T-helper 1 cell treated with Interleukin-12 subunit alpha and Interleukin-12 subunit beta and Interleukin-4 antibody, amounts not matched to agents 30 μg/mL and 1 μg/mL, for 36 hours (primary cell): ENCODE measurements at regions not wholly inside any gene's neighbourhood (a gene's known extent, or its start where the extent isn't known, plus 50 kb on each side); places are given as distances from the start of the nearest gene placed in this dataset.
"Not testable (repeated sequence)": the region's sequence is repeated elsewhere in the genome, so short reads cannot be mapped to it uniquely, and the experiment has no call there.

Source experiments
- H3K27ac Mint-ChIP-seq: one replicate; pipeline ENCODE4 v1.8.0; 2021; ENCODE audit warnings: mild to moderate bottlenecking, mixed read lengths
- H3K27me3 Mint-ChIP-seq: one replicate; pipeline ENCODE4 v1.8.0; 2021; ENCODE audit warnings: low read depth, mixed read lengths
- H3K36me3 Mint-ChIP-seq: one replicate; pipeline ENCODE4 v1.8.0; 2021; ENCODE audit warnings: low read depth, mixed read lengths
- H3K4me1 Mint-ChIP-seq: one replicate; pipeline ENCODE4 v1.8.0; 2021; ENCODE audit warnings: low read depth, mixed read lengths
- H3K4me3 Mint-ChIP-seq: one replicate; pipeline ENCODE4 v1.8.0; 2021; ENCODE audit warnings: mild to moderate bottlenecking, moderate library complexity, mixed read lengths
- H3K9me3 Mint-ChIP-seq: one replicate; pipeline ENCODE4 v1.8.0; 2021; ENCODE audit warnings: mixed read lengths

GRCh38 chr5:138702166-138703077 lies 50.8 kb upstream of the CTNNA1 start:
- H3K4me1 Mint-ChIP-seq, result no peaks in the 10 kb centered on the region
- H3K27ac Mint-ChIP-seq, result no peak overlapping the region
- no peaks in the 10 kb centered on the region for H3K36me3 Mint-ChIP-seq
- H3K27me3 Mint-ChIP-seq, result peaks cover 50% of the 10 kb centered on the region
- H3K9me3 Mint-ChIP-seq, result no peaks in the 10 kb centered on the region
- H3K4me3 Mint-ChIP-seq, result no peak overlapping the region

- H3K27me3 Mint-ChIP-seq, result peaks cover 48% of the 10 kb centered on the region
- no peak overlapping the region for H3K27ac Mint-ChIP-seq
- no peak overlapping the region for H3K4me3 Mint-ChIP-seq
- no peaks in the 10 kb centered on the region for H3K36me3 Mint-ChIP-seq
- H3K9me3 Mint-ChIP-seq, result no peaks in the 10 kb centered on the region
- no peaks in the 10 kb centered on the region for H3K4me1 Mint-ChIP-seq
Measured at GRCh38 chr5:138701678-138702077, 51.5 kb upstream of the CTNNA1 start.

- no peaks in the 10 kb centered on the region for H3K4me1 Mint-ChIP-seq
- H3K27me3 Mint-ChIP-seq, result peaks cover 48% of the 10 kb centered on the region
- H3K4me3 Mint-ChIP-seq, result no peak overlapping the region
- H3K27ac Mint-ChIP-seq, result no peak overlapping the region
- no peaks in the 10 kb centered on the region for H3K36me3 Mint-ChIP-seq
- H3K9me3 Mint-ChIP-seq, result no peaks in the 10 kb centered on the region
Measured at GRCh38 chr5:138700581-138701362, 52.5 kb upstream of the CTNNA1 start.

GRCh38 chr5:138699482-138699881 lies 53.7 kb upstream of the CTNNA1 start:
- Mint-ChIP-seq H3K4me3 (no peak overlapping the region), H3K27ac (no peak overlapping the region), H3K9me3 (no peaks in the 10 kb centered on the region), H3K36me3 (no peaks in the 10 kb centered on the region), H3K4me1 (no peaks in the 10 kb centered on the region), H3K27me3 (peaks cover 49% of the 10 kb centered on the region)

- peaks cover 56% of the 10 kb centered on the region for H3K27me3 Mint-ChIP-seq
- H3K36me3 Mint-ChIP-seq, result no peaks in the 10 kb centered on the region
- no peak overlapping the region for H3K27ac Mint-ChIP-seq
- H3K9me3 Mint-ChIP-seq, result no peaks in the 10 kb centered on the region
- no peaks in the 10 kb centered on the region for H3K4me1 Mint-ChIP-seq
- H3K4me3 Mint-ChIP-seq, result no peak overlapping the region
Measured at GRCh38 chr5:138698713-138699112, 54.5 kb upstream of the CTNNA1 start.

GRCh38 chr5:138697720-138698360 lies 55.4 kb upstream of the CTNNA1 start:
- Mint-ChIP-seq H3K36me3 (no peaks in the 10 kb centered on the region), H3K4me1 (no peaks in the 10 kb centered on the region), H3K4me3 (no peak overlapping the region), H3K9me3 (no peaks in the 10 kb centered on the region), H3K27me3 (peaks cover 57% of the 10 kb centered on the region), H3K27ac (no peak overlapping the region)

GRCh38 chr5:138696501-138696900 lies 56.7 kb upstream of the CTNNA1 start:
- Mint-ChIP-seq H3K4me1 (no peaks in the 10 kb centered on the region), H3K27me3 (peaks cover 59% of the 10 kb centered on the region), H3K36me3 (no peaks in the 10 kb centered on the region), H3K27ac (no peak overlapping the region), H3K4me3 (no peak overlapping the region), H3K9me3 (peaks cover 3% of the 10 kb centered on the region)

GRCh38 chr5:138695781-138696180 lies 57.4 kb upstream of the CTNNA1 start:
- Mint-ChIP-seq H3K27me3 (peaks cover 55% of the 10 kb centered on the region), H3K9me3 (peaks cover 6% of the 10 kb centered on the region), H3K27ac (no peak overlapping the region), H3K4me1 (no peaks in the 10 kb centered on the region), H3K4me3 (no peak overlapping the region), H3K36me3 (no peaks in the 10 kb centered on the region)

- H3K27me3 Mint-ChIP-seq, result peaks cover 47% of the 10 kb centered on the region
- H3K36me3 Mint-ChIP-seq, result no peaks in the 10 kb centered on the region
Measured at GRCh38 chr5:138694146-138694545, 59.1 kb upstream of the CTNNA1 start.

GRCh38 chr5:138692370-138692769 lies 60.9 kb upstream of the CTNNA1 start:
- H3K9me3 Mint-ChIP-seq, result peaks cover 6% of the 10 kb centered on the region
- no peak overlapping the region for H3K27ac Mint-ChIP-seq
- no peak overlapping the region for H3K4me3 Mint-ChIP-seq
- H3K27me3 Mint-ChIP-seq, result peaks cover 43% of the 10 kb centered on the region
- H3K36me3 Mint-ChIP-seq, result no peaks in the 10 kb centered on the region
- no peaks in the 10 kb centered on the region for H3K4me1 Mint-ChIP-seq

More at GRCh38 chr5:138694146-138694545, 59.1 kb upstream of the CTNNA1 start:
- H3K4me1 Mint-ChIP-seq, result no peaks in the 10 kb centered on the region
- H3K4me3 Mint-ChIP-seq, result no peak overlapping the region
- no peak overlapping the region for H3K27ac Mint-ChIP-seq
- peaks cover 6% of the 10 kb centered on the region for H3K9me3 Mint-ChIP-seq

- no peaks in the 10 kb centered on the region for H3K4me1 Mint-ChIP-seq
- H3K9me3 Mint-ChIP-seq, result peaks cover 10% of the 10 kb centered on the region
- peaks cover 54% of the 10 kb centered on the region for H3K27me3 Mint-ChIP-seq
Measured at GRCh38 chr5:138686668-138687067, 66.6 kb upstream of the CTNNA1 start.

GRCh38 chr5:138685193-138685745 lies 68.0 kb upstream of the CTNNA1 start:
- no peak overlapping the region for H3K4me3 Mint-ChIP-seq
- peaks cover 52% of the 10 kb centered on the region for H3K27me3 Mint-ChIP-seq
- no peaks in the 10 kb centered on the region for H3K36me3 Mint-ChIP-seq
- peaks cover 5% of the 10 kb centered on the region for H3K9me3 Mint-ChIP-seq
- H3K27ac Mint-ChIP-seq, result no peak overlapping the region
- H3K4me1 Mint-ChIP-seq, result no peaks in the 10 kb centered on the region

More at GRCh38 chr5:138686668-138687067, 66.6 kb upstream of the CTNNA1 start:
- Mint-ChIP-seq H3K4me3 (no peak overlapping the region), H3K27ac (no peak overlapping the region), H3K36me3 (no peaks in the 10 kb centered on the region)

- H3K4me1 Mint-ChIP-seq, H3K27ac Mint-ChIP-seq: not testable (repeated sequence)
Measured at GRCh38 chr5:138682462-138682861, 70.8 kb upstream of the CTNNA1 start.

GRCh38 chr5:138678826-138679225 lies 74.4 kb upstream of the CTNNA1 start:
- H3K27ac Mint-ChIP-seq, H3K4me1 Mint-ChIP-seq, H3K36me3 Mint-ChIP-seq, H3K4me3 Mint-ChIP-seq: not testable (repeated sequence)
- peaks cover 57% of the 10 kb centered on the region for H3K27me3 Mint-ChIP-seq
- H3K9me3 Mint-ChIP-seq, result peaks cover 19% of the 10 kb centered on the region

More at GRCh38 chr5:138682462-138682861, 70.8 kb upstream of the CTNNA1 start:
- not testable (repeated sequence) for H3K36me3 Mint-ChIP-seq, H3K4me3 Mint-ChIP-seq
- peaks cover 12% of the 10 kb centered on the region for H3K9me3 Mint-ChIP-seq
- peaks cover 57% of the 10 kb centered on the region for H3K27me3 Mint-ChIP-seq
